IMR-90 (cell line): ENCODE measurements at regions not wholly inside any gene's neighbourhood (a gene's known extent, or its start where the extent isn't known, plus 50 kb on each side); places are given as distances from the start of the nearest gene placed in this dataset.

Source experiments
- ATAC-seq: fragments of 200-7000 bp; cut with Tn5 transposase; 2 replicates; pipeline ENCODE4 v1.9.1; 2020; ENCODE audit warnings: low read depth, mild to moderate bottlenecking, moderate library complexity
- BruUV-seq: library from RNA; stranded (reverse); fragments of 400-500 nt; replicated peaks from 2 replicates; lab custom pipeline; 2021; lab: Mats Ljungman, UMichigan
- CTCF ChIA-PET: fragments of 300-600 bp; formaldehyde crosslinking; extraction: SDS; loops from one replicate; lab custom pipeline; 2021; ENCODE audit warnings: antibody characterized with exemption; lab: Yijun Ruan, JAX
- POLR2A ChIA-PET: fragments of 300-600 bp; sonication (Branson Sonifier 250); formaldehyde crosslinking; loops from one replicate; lab custom pipeline; 2022; ENCODE audit warnings: antibody characterized with exemption; ENCODE audit not compliant: unreplicated experiment; lab: Charles Lee
- DNase-seq: peaks from one replicate; pipeline ENCODE4 v3.0.0; 2013
- H2AFZ ChIP-seq: replicated peaks from 2 replicates; pipeline ENCODE3; 2013; ENCODE audit warnings: low read length, mild to moderate bottlenecking; ENCODE audit not compliant: poor library complexity
- H2AK5ac ChIP-seq: 2 replicates; pipeline ENCODE4 v1.6.1; 2013; ENCODE audit warnings: low read depth, low read length, inconsistent platforms
- H2AK9ac ChIP-seq: replicated peaks from 2 replicates; pipeline ENCODE3; 2013; ENCODE audit warnings: mild to moderate bottlenecking, low read depth, low read length, moderate library complexity; ENCODE audit not compliant: poor library complexity
- H2BK120ac ChIP-seq: 2 replicates; pipeline ENCODE4 v1.6.1; 2013; ENCODE audit warnings: low read depth, low read length, inconsistent platforms
- H2BK15ac ChIP-seq: 3 replicates; pipeline ENCODE4 v1.6.1; 2013; ENCODE audit warnings: low read depth, low read length, inconsistent platforms
- H2BK20ac ChIP-seq: 2 replicates; pipeline ENCODE4 v1.6.1; 2013; ENCODE audit warnings: low read depth, mild to moderate bottlenecking, inconsistent platforms, low read length, moderate library complexity
- H2BK5ac ChIP-seq: 2 replicates; pipeline ENCODE4 v1.6.1; 2013; ENCODE audit warnings: mild to moderate bottlenecking, low read depth, low read length, inconsistent platforms; ENCODE audit not compliant: poor library complexity, severe bottlenecking
- H3K14ac ChIP-seq: replicated peaks from 2 replicates; pipeline ENCODE4 v1.6.1; 2013; ENCODE audit warnings: low read depth, low read length, inconsistent platforms
- H3K18ac ChIP-seq: 2 replicates; pipeline ENCODE4 v1.6.1; 2013; ENCODE audit warnings: low read depth, low read length, control low read depth
- H3K23ac ChIP-seq: 2 replicates; pipeline ENCODE4 v1.6.1; 2013; ENCODE audit warnings: low read depth, low read length, inconsistent platforms
- H3K27ac ChIP-seq: 2 replicates; pipeline ENCODE4 v1.5.1; 2013; ENCODE audit warnings: mild to moderate bottlenecking, control low read depth, low read length; ENCODE audit not compliant: insufficient read depth
- H3K27me3 ChIP-seq: 2 replicates; pipeline ENCODE4 v1.6.1; 2013; ENCODE audit warnings: low read length; ENCODE audit not compliant: control insufficient read depth, insufficient read depth
- H3K36me3 ChIP-seq: 2 replicates; pipeline ENCODE4 v1.6.1; 2013; ENCODE audit warnings: low read length, mixed read lengths; ENCODE audit not compliant: control insufficient read depth, insufficient read depth
- H3K4ac ChIP-seq: 2 replicates; pipeline ENCODE4 v1.6.1; 2013; ENCODE audit warnings: low read depth, low read length, inconsistent platforms
- H3K4me1 ChIP-seq: 2 replicates; pipeline ENCODE4 v1.6.1; 2013; ENCODE audit warnings: low read length, mixed read lengths; ENCODE audit not compliant: control insufficient read depth, insufficient read depth
- H3K4me2 ChIP-seq: 2 replicates; pipeline ENCODE4 v1.6.1; 2013; ENCODE audit warnings: low read depth, mild to moderate bottlenecking, control low read depth, low read length, moderate library complexity
- H3K4me3 ChIP-seq: 2 replicates; pipeline ENCODE4 v1.5.1; 2013; ENCODE audit warnings: low read depth, mild to moderate bottlenecking, control low read depth, low read length, moderate library complexity; ENCODE audit not compliant: insufficient read depth
- H3K56ac ChIP-seq: 2 replicates; pipeline ENCODE4 v1.6.1; 2013; ENCODE audit warnings: low read length, inconsistent platforms; ENCODE audit not compliant: insufficient read depth; ENCODE audit errors: extremely low read depth
- H3K79me1 ChIP-seq, 2 experiments: 2 replicates each; pipeline ENCODE4 v1.6.1; 2013; ENCODE audit warnings: low read length in 2 of 2, inconsistent platforms in 1 of 2, low read depth in 1 of 2
- H3K9ac ChIP-seq: 2 replicates; pipeline ENCODE4 v1.6.1; 2013; ENCODE audit warnings: low read depth, low read length, control low read depth
- H3K9me1 ChIP-seq: 2 replicates; pipeline ENCODE4 v1.6.1; 2013; ENCODE audit warnings: low read length, inconsistent platforms; ENCODE audit not compliant: insufficient read depth
- H3K9me3 ChIP-seq: 2 replicates; pipeline ENCODE4 v1.6.1; 2013; ENCODE audit warnings: low read length; ENCODE audit not compliant: control insufficient read depth, insufficient read depth
- H4K20me1 ChIP-seq: 2 replicates; pipeline ENCODE4 v1.6.1; 2013; ENCODE audit warnings: low read length, inconsistent platforms; ENCODE audit not compliant: insufficient read depth
- H4K5ac ChIP-seq: 2 replicates; pipeline ENCODE4 v1.6.1; 2013; ENCODE audit warnings: mild to moderate bottlenecking, low read depth, low read length, control low read depth
- H4K8ac ChIP-seq, 2 experiments: 2 replicates each; pipeline ENCODE4 v1.6.1; 2013; ENCODE audit warnings: low read depth in 2 of 2, low read length in 2 of 2, control low read depth in 1 of 2, inconsistent platforms in 1 of 2
- H4K91ac ChIP-seq: 2 replicates; pipeline ENCODE4 v1.6.1; 2013; ENCODE audit warnings: low read depth, low read length, inconsistent platforms; ENCODE audit not compliant: insufficient read depth
- BHLHE40 ChIP-seq: fragments of 150-350 bp; IDR thresholded peaks from 2 replicates; pipeline ENCODE4 v1.6.1; 2016; ENCODE audit warnings: mild to moderate bottlenecking, low read depth, low read length
- CEBPB ChIP-seq: IDR thresholded peaks from 2 replicates; pipeline ENCODE4 v1.6.1; 2012; ENCODE audit warnings: low read depth, low read length, improper control_type of control experiment
- CHD1 ChIP-seq: IDR thresholded peaks from 2 replicates; pipeline ENCODE4 v1.6.1; 2012; ENCODE audit warnings: low read depth, low read length, improper control_type of control experiment
- CTCF ChIP-seq: conservative IDR thresholded peaks from 2 replicates; pipeline ENCODE4 v1.5.1; 2012; ENCODE audit warnings: mild to moderate bottlenecking, low read depth, low read length, improper control_type of control experiment
- MAFK ChIP-seq: IDR thresholded peaks from 2 replicates; pipeline ENCODE4 v1.6.1; 2012; ENCODE audit warnings: low read depth, low read length, improper control_type of control experiment
- MAZ ChIP-seq: IDR thresholded peaks from 2 replicates; pipeline ENCODE4 v1.6.1; 2012; ENCODE audit warnings: low read depth, mild to moderate bottlenecking, low read length, improper control_type of control experiment, moderate library complexity, borderline replicate concordance
- MXI1 ChIP-seq: IDR thresholded peaks from 2 replicates; pipeline ENCODE4 v1.6.1; 2012; ENCODE audit warnings: low read depth, mild to moderate bottlenecking, low read length, moderate library complexity, borderline replicate concordance
- NFE2L2 ChIP-seq: fragments of 150-350 bp; IDR thresholded peaks from 2 replicates; pipeline ENCODE4 v1.6.1; 2016; ENCODE audit warnings: low read depth, mild to moderate bottlenecking, low read length
- POLR2A ChIP-seq: IDR thresholded peaks from 2 replicates; pipeline ENCODE4 v1.6.1; 2012; ENCODE audit warnings: mild to moderate bottlenecking, low read depth, low read length
- RAD21 ChIP-seq: IDR thresholded peaks from 2 replicates; pipeline ENCODE4 v1.6.1; 2012; ENCODE audit warnings: low read length, improper control_type of control experiment
- RCOR1 ChIP-seq: IDR thresholded peaks from 2 replicates; pipeline ENCODE4 v1.6.1; 2012; ENCODE audit warnings: mild to moderate bottlenecking, low read length, improper control_type of control experiment; ENCODE audit not compliant: insufficient replicate concordance
- RFX5 ChIP-seq: IDR thresholded peaks from 2 replicates; pipeline ENCODE4 v1.8.0; 2012; ENCODE audit warnings: low read depth, mild to moderate bottlenecking, low read length, moderate library complexity
- SMC3 ChIP-seq: fragments of 150-350 bp; IDR thresholded peaks from 2 replicates; pipeline ENCODE4 v1.6.1; 2016; ENCODE audit warnings: low read depth, mild to moderate bottlenecking, antibody characterized with exemption, low read length, moderate library complexity
- WGBS, 2 experiments: methylation state at CpG; one replicate each; pipeline versions ENCODE4 v1.1.5 to v1.1.7; 2013; ENCODE audit warnings: missing lambda C conversion rate in 2 of 2; ENCODE audit not compliant: insufficient read length in 1 of 2; ENCODE audit errors: extremely low coverage in 2 of 2; 5-methylcytosine and 5-hydroxymethylcytosine counted together
- dilution Hi-C: fragments of 300-500 bp; cut with HindIII; formaldehyde crosslinking; loops from one replicate; pipeline ENCODE4 v1.14.3; 2018; ENCODE audit warnings: low sequenced_read_pairs; ENCODE audit not compliant: unreplicated experiment
- in situ Hi-C: fragments of 300-500 bp; cut with MboI; formaldehyde crosslinking; loops from 3 replicates; pipeline ENCODE4 v1.14.3; 2019; ENCODE audit warnings: low sequenced_read_pairs, inconsistent platforms, mixed read lengths
- intact Hi-C: fragments of 100-400 bp; cut with micrococcal nuclease; formaldehyde crosslinking; loops from 2 replicates; pipeline ENCODE4 v1.10.0; 2022
- TF ChIP-seq, protein P1 (sequence below): fragments of 150-350 bp; IDR thresholded peaks from 2 replicates; pipeline ENCODE4 v1.6.1; 2017; ENCODE audit warnings: mild to moderate bottlenecking, antibody characterized with exemption, low read length, low read depth
- TF ChIP-seq, protein P2 (sequence below): fragments of 150-350 bp; IDR thresholded peaks from 2 replicates; pipeline ENCODE4 v1.6.1; 2016; ENCODE audit warnings: low read depth, mild to moderate bottlenecking, low read length, moderate library complexity, borderline replicate concordance

- Histone ChIP-seq H3K4me2 (no peak overlapping the region), H2BK120ac (no peak overlapping the region), H3K79me1 (no peaks in the 10 kb centered on the region), H3K9me1 (no peaks in the 10 kb centered on the region), H3K27ac (no peak overlapping the region), H3K36me3 (no peaks in the 10 kb centered on the region), H4K20me1 (no peaks in the 10 kb centered on the region), H2BK5ac (no peak overlapping the region), H2BK15ac (no peak overlapping the region), H3K23ac (no peak overlapping the region), H3K56ac (no peak overlapping the region), H3K4ac (no peak overlapping the region), H3K18ac (no peak overlapping the region), H3K4me1 (no peaks in the 10 kb centered on the region), H4K5ac (no peak overlapping the region), H3K9me3 (peaks cover 9% of the 10 kb centered on the region), H4K91ac (no peak overlapping the region), H3K27me3 (no peaks in the 10 kb centered on the region), H2AK9ac (no peak overlapping the region), H2AFZ (no peak overlapping the region), H2AK5ac (no peak overlapping the region), H3K14ac (no peak overlapping the region), H3K9ac (no peak overlapping the region), H2BK20ac (no peak overlapping the region), H3K4me3 (no peak overlapping the region), H4K8ac (no peak overlapping the region)
- ATAC-seq (no peak), DNase-seq (no peak)
- intact Hi-C loops (no loop called here), in situ Hi-C loops (no loop called here), dilution Hi-C loops (no loop called here)
- BruUV-seq, result no TSS peak
- TF ChIP-seq SMC3 (no peak), CTCF (no peak), CHD1 (no peak), MXI1 (no peak), POLR2A (no peak), NFE2L2 (no peak), BHLHE40 (no peak), RAD21 (no peak), RFX5 (no peak), RCOR1 (no peak), MAZ (no peak), MAFK (no peak), CEBPB (no peak)
- TF ChIP-seq, protein P1, sequence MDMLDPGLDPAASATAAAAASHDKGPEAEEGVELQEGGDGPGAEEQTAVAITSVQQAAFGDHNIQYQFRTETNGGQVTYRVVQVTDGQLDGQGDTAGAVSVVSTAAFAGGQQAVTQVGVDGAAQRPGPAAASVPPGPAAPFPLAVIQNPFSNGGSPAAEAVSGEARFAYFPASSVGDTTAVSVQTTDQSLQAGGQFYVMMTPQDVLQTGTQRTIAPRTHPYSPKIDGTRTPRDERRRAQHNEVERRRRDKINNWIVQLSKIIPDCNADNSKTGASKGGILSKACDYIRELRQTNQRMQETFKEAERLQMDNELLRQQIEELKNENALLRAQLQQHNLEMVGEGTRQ, result no peak
- TF ChIP-seq, protein P2, sequence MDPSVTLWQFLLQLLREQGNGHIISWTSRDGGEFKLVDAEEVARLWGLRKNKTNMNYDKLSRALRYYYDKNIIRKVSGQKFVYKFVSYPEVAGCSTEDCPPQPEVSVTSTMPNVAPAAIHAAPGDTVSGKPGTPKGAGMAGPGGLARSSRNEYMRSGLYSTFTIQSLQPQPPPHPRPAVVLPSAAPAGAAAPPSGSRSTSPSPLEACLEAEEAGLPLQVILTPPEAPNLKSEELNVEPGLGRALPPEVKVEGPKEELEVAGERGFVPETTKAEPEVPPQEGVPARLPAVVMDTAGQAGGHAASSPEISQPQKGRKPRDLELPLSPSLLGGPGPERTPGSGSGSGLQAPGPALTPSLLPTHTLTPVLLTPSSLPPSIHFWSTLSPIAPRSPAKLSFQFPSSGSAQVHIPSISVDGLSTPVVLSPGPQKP, result no peak
- WGBS, 2 experiments, result 60% methylated on average over 2 of the region's 2 CpGs; no CpG with 5 or more reads in 1 of the 2 experiments
- ChIA-PET POLR2A (no interaction called here), CTCF (no interaction called here)
These were observed 373.6 kb upstream of the GHITM start for GRCh38 chr10:83765731-83766130.
